CD4-positive, alpha-beta T cell treated with Interleukin-2 at 100 ng/mL for 4 hours (primary cell): ENCODE measurements at regions not wholly inside any gene's neighbourhood (a gene's known extent, or its start where the extent isn't known, plus 50 kb on each side); places are given as distances from the start of the nearest gene placed in this dataset.

Source experiments
- DNase-seq: peaks from one replicate; pipeline ENCODE4 v3.0.0-alpha.2; 2020; ENCODE audit warnings: low spot score

DNA sequence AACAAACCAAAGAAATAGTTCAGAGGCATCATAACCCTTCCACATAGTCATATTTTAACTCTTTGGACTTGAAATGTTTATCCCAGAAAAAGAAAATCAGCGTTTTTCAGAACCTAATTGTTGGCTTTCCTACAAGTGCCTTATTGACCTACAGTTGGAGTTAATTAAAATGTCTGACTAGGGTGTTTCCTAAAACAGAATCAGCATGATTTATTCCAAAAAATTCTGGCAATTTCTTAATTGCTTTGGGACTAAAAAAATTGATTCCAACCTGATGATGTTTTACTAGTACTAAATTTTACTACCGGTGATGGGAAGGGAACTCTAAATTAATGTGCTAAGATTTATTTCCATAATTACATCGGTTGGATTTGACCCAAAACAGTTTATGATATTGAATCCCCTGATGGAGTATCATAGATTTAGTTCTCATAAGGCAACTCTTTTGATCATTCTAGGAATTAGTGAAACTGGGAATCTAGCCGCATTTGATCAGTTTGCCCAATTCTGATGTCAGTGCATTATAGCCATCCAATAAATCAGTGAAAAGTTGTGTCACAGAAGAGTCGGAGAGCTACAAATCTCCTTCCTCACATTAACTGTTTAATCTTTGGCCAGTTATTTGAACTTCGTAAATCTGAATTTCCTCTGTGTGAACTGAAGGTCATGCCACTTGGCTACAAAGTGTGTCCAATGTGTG is 134.3 kb upstream of the DSEL start:
- no peak for DNase-seq

DNA sequence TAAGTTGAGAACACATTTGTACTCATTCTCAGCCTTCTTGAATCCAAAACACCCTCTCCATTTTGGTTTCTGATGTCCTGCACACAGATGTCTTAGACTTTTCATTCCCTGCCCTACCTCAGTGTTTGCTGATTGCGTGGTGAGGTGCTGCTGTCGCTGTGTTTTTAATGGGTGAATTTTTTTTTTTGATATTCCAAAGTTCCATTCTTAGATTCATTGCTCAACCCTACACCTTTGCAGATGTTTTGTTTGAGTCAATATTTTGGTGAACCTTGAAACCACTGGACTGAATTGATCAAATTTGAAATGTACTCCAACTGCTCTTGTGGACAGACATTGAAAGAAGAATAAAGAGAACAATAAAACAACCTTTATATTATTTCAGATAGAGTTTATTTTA is 130.4 kb upstream of the DSEL start:
- DNase-seq = no peak

DNA sequence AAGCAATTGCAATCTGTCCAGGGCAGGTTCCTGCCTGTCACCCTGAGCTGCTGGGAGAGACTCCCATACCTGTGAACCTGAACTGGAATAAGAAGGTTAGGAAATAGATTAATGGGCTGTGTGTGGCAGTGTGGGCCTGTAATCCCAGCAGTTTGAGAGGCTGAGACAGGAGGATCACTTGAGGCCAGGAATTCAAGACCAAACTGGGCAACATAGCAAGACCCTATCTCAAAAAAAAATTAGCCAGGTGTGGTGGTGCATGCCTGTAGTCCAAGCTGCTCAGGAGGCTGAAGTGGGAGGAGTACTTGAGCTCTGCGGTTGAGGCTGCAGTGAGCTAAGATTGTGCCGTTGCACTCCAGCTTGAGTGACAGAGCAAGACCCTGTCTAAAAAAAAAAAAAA is 127.7 kb upstream of the DSEL start:
- DNase-seq = no peak

DNA sequence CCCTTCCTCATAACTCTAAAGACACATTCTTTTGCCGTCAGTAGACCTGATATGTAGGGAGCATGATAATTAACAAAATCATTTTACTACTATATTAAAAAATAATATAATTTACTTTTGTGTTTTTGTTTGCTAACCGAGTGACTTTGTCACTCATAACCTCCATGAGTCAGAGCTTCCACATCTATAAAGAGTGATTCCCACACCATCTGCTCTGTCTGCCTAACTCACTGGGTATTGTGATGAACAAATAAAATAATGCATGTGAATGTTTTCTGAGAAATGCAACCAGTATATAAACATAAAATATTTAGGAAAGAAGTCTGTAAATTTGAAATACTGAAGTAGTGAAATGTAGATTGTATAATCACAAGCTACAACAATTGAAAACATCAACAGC is 123.4 kb upstream of the DSEL start:
- DNase-seq = no peak

GRCh38 chr18:67636597-67637385 is 120.3 kb upstream of the DSEL start:
- no peak for DNase-seq

- no peak for DNase-seq
These were observed 118.3 kb upstream of the DSEL start for GRCh38 chr18:67634631-67635338.

- DNase-seq = no peak
These were observed 117.4 kb upstream of the DSEL start for GRCh38 chr18:67633939-67634338.

DNA sequence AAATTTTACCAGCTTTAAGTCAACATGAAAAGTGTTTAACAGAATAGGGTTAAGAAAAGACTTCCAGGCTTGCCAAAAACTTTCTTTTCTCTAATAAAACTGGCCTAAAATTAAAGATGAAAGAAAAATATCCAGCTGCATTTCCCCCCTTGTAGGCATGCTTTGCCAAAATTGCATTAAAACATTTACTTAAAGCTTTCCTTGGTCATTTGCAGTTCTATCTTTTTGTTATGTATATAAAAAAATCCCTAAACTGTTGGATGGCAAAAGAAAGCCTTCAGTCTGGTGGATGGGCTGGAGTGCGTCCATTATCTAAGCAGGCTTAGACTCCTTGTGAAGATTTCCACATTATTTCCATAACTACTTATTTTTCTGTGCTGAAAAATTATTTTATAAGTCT is 105.4 kb upstream of the DSEL start:
- DNase-seq = no peak

- DNase-seq = no peak
These were observed 104.7 kb upstream of the DSEL start for GRCh38 chr18:67621049-67621713.

DNA sequence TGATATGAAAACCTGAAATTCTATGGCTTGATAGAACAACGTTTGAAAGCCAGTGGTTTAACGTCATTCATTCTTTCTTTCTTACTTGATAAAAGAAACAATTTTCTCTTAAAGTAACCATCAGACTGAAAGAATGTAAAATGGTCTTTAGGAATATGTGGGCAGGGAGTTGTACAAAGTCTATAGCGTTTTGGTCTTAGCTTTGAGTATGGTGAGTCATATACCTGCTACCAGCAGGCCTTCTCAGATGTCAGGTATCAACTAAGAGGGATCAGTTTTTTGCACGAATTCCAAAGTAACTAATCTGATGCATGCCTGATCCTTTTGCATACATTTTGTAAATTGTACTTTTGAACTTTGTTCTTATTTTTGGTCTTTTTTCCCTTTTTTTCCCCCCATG is 101.5 kb upstream of the DSEL start:
- DNase-seq = no peak

GRCh38 chr18:67615876-67616275 is 99.4 kb upstream of the DSEL start:
- DNase-seq = no peak

- no peak for DNase-seq
These were observed 97.2 kb upstream of the DSEL start for GRCh38 chr18:67613731-67614130.

- no peak for DNase-seq
These were observed 95.8 kb upstream of the DSEL start for GRCh38 chr18:67612281-67612680.

DNA sequence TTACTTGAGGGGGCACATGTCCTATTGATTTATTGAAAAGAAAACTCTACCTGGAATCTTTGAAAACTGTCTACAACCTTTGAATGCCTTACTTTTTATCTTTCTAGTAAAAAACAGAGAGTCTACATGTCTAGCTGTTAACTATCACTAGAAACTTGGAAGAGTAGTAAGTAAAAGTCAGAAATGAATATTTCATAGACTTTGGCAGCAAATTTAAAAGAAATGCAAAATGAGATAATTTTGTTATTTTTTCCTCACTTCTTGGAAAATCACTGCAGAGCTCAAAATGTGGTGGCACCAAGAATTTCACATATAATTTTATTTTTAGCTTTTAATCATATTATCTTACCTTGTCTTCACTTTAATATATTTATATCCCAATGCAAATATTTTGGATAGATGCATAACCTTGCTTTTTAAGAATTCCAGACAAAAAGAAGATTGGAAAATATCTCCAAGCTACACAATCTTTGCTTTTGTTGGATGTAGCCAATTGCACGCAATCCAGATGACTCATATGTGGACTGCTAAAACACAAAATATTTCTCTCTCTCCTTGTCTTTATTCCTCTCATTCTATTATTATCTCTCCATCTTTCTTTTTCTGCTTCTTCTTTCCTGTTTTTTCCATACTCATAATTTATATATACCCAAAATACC is 92.2 kb upstream of the DSEL start:
- DNase-seq = no peak

DNA sequence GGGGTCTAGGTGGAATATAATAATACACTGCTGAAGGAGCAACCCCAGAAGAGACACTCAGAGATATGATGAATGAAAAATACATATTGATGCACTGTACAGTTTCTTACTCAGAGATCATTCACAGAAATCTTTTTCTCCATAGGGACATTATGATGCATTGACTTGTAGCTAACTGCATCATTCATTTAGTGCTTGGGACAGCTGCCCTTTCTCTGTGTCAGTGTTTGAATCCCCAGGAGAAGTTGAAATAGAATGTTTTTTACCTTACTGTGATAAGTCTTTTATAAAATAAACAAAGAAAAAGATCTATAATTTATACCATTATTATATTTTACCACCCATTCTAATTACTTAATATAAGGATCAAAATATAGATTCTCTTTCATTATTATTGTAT is 91.7 kb upstream of the DSEL start:
- no peak for DNase-seq

- no peak for DNase-seq
These were observed 84.0 kb upstream of the DSEL start for GRCh38 chr18:67600181-67601180.

DNA sequence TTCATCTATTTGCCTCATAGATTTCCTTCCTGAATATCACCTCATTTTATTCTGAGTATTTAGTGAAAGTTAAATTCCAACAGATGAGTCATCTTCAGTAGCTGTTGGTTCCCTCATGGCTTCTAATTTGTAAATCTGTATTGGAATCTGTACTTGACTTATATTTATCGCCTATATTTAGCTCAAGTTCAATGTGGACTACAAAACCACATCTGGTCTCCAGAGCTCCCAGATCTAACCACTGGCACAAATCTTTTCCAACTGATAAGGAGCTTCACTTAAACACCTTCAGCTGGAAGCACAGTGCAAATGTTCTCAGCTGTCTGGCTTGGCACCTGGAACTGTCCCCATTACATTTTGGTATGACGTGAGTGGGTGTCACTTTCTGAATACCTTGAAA is 82.8 kb upstream of the DSEL start:
- no peak for DNase-seq

- DNase-seq = no peak
These were observed 81.2 kb upstream of the DSEL start for GRCh38 chr18:67597759-67598158.

- no peak for DNase-seq
These were observed 79.5 kb upstream of the DSEL start for GRCh38 chr18:67596003-67596402.

DNA sequence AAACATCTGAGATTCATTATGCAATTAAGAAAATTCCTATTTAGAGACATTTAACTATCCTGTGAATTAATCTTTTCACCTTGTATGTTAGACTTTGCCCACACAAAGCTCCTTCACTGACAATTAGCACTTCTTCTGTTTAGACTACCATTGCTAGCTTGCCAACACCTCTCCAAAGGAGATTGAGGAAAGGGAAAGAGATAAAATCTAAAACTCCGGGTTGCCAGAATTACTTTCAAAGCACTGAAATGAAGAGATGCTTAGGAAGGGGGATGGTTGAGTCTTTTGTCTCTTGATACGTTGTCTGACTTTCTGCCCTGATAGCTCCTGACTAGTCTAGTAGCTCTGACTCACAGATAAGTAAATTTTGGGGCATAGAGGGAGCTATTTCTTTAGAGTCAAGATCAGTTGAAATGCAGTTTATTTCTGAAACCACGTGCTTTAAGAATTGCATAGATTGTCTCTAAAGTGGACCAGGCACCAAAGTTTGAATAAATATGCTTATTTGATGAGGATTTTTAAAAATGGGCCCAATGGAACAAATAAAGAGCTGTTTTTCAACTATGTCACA is 74.1 kb upstream of the DSEL start:
- DNase-seq = no peak
